K562 (cell line): ENCODE measurements at regions not wholly inside any gene's neighbourhood (a gene's known extent, or its start where the extent isn't known, plus 50 kb on each side); places are given as distances from the start of the nearest gene placed in this dataset.

Experiments
- ATAC-seq: fragments of 200-7000 bp; cut with Tn5 transposase; 3 replicates; pipeline ENCODE4 v1.9.1; 2020; ENCODE audit warnings: moderate library complexity
- BruUV-seq: library from RNA; stranded (reverse); fragments of 400-500 nt; replicated peaks from 2 replicates; lab custom pipeline; 2021; lab: Mats Ljungman, UMichigan
- CTCF ChIA-PET: fragments of 300-600 bp; formaldehyde crosslinking; extraction: SDS; loops from one replicate; lab custom pipeline; 2021; ENCODE audit warnings: low intra/inter-chr PET ratio; lab: Yijun Ruan, JAX
- POLR2A ChIA-PET: fragments of 300-600, 350-650 bp; sonication (Branson Sonifier 250); formaldehyde crosslinking; extraction: SDS; loops from one replicate; lab custom pipeline; 2021; ENCODE audit warnings: antibody characterized with exemption, inconsistent platforms; lab: Yijun Ruan, JAX
- DNase-seq, 4 experiments: peaks; one replicate each; pipeline versions ENCODE4 v3.0.0 to v3.0.0-alpha.2; 2011 to 2018; ENCODE audit warnings: low spot score in 3 of 4, mixed read lengths in 3 of 4; ENCODE audit errors: extremely low read depth in 1 of 4
- FAIRE-seq: peaks from 2 replicates; lab custom pipeline; 2011; peaks lifted over from hg19 to GRCh38; lab: Jason Lieb, UNC
- H2AFZ ChIP-seq: 2 replicates; pipeline ENCODE4 v1.6.0; 2011; ENCODE audit warnings: low read depth, low read length, control low read depth, inconsistent platforms
- H3K27ac ChIP-seq: fragments of 200-600 bp; 3 replicates; pipeline ENCODE4 v1.8.0; 2011; ENCODE audit warnings: low read depth, mild to moderate bottlenecking, control low read depth, inconsistent platforms, low read length, moderate library complexity, mixed read lengths; ENCODE audit errors: extremely low read depth
- H3K27me3 ChIP-seq, 2 experiments: fragments of 300-600 bp in 1 of 2; 2 replicates in 1 of 2; 3 replicates in 1 of 2; pipeline versions ENCODE4 v1.6.0 to v1.8.0; 2011; ENCODE audit warnings: inconsistent platforms in 2 of 2, low read length in 2 of 2, mild to moderate bottlenecking in 1 of 2, mixed read lengths in 1 of 2, moderate library complexity in 1 of 2; ENCODE audit not compliant: control insufficient read depth in 2 of 2, insufficient read depth in 2 of 2
- H3K36me3 ChIP-seq: fragments of 300-600 bp; 3 replicates; pipeline ENCODE4 v1.8.0; 2011; ENCODE audit warnings: mild to moderate bottlenecking, low read length, inconsistent platforms; ENCODE audit not compliant: control insufficient read depth, insufficient read depth
- H3K4me1 ChIP-seq, 2 experiments: fragments of 200-600 bp in 1 of 2; replicated peaks in 1 of 2; 2 replicates in 1 of 2; 3 replicates in 1 of 2; pipeline versions ENCODE4 v1.5.1 to v1.8.0; 2011; ENCODE audit warnings: inconsistent platforms in 2 of 2, low read length in 2 of 2, mild to moderate bottlenecking in 1 of 2, mixed read lengths in 1 of 2, moderate library complexity in 1 of 2; ENCODE audit not compliant: control insufficient read depth in 2 of 2, insufficient read depth in 2 of 2
- H3K4me2 ChIP-seq: 2 replicates; pipeline ENCODE4 v1.6.1; 2011; ENCODE audit warnings: low read length, control low read depth, inconsistent platforms, mixed read lengths; ENCODE audit not compliant: insufficient read depth
- H3K4me3 ChIP-seq: fragments of 200-600 bp; sonication (generic), shearing (Covaris generic); 2 replicates; pipeline ENCODE4 v1.5.1; 2016; ENCODE audit warnings: control low read depth, inconsistent platforms
- H3K79me2 ChIP-seq: fragments of 200-600 bp; 3 replicates; pipeline ENCODE4 v1.8.0; 2011; ENCODE audit warnings: low read length, inconsistent platforms; ENCODE audit not compliant: control insufficient read depth, insufficient read depth
- H3K9ac ChIP-seq, 2 experiments: 2 replicates each; pipeline versions ENCODE4 v1.6.0 to v1.6.1; 2011; ENCODE audit warnings: low read depth in 2 of 2, low read length in 2 of 2, control low read depth in 1 of 2, inconsistent platforms in 1 of 2, mild to moderate bottlenecking in 1 of 2, mixed read lengths in 1 of 2; ENCODE audit not compliant: insufficient read depth in 1 of 2
- H3K9me1 ChIP-seq: one replicate; pipeline ENCODE4 v1.6.0; 2011; ENCODE audit warnings: inconsistent platforms, mild to moderate bottlenecking, low read length, moderate library complexity; ENCODE audit not compliant: control insufficient read depth, insufficient read depth
- H3K9me3 ChIP-seq: replicated peaks from 2 replicates; pipeline ENCODE4 v1.5.1; 2011; ENCODE audit warnings: low read depth, low read length, inconsistent platforms; ENCODE audit not compliant: control insufficient read depth, insufficient read depth
- H4K20me1 ChIP-seq: replicated peaks from 2 replicates; pipeline ENCODE4 v1.6.1; 2011; ENCODE audit warnings: low read length, inconsistent platforms, mixed read lengths; ENCODE audit not compliant: control insufficient read depth, insufficient read depth
- ARHGAP35 ChIP-seq: fragments of 450-650 bp; IDR thresholded peaks from 2 replicates; pipeline ENCODE4 v1.6.1; 2018; ENCODE audit not compliant: partially characterized antibody
- CHD2 ChIP-seq: IDR thresholded peaks from 2 replicates; pipeline ENCODE4 v1.6.1; 2011; ENCODE audit warnings: low read depth, low read length
- DMBX1 ChIP-seq: fragments of 250-450 bp; sonication (Bioruptor Pico); IDR thresholded peaks from 2 replicates; pipeline ENCODE4 v1.8.0; 2022; ENCODE audit warnings: inconsistent platforms, mild to moderate bottlenecking, moderate library complexity, borderline replicate concordance
- ESRRB ChIP-seq: fragments of 250-450 bp; sonication (Bioruptor Pico); IDR thresholded peaks from 2 replicates; pipeline ENCODE4 v1.5.0; 2020; ENCODE audit warnings: mild to moderate bottlenecking, moderate library complexity, borderline replicate concordance
- ETV1 ChIP-seq: fragments of 450-650 bp; conservative IDR thresholded peaks from 2 replicates; pipeline ENCODE4 v1.6.1; 2016; ENCODE audit warnings: missing genetic modification characterization, control low read depth, low read depth, missing compliant biosample characterization
- HDAC2 ChIP-seq: fragments of 450-650 bp; IDR thresholded peaks from 2 replicates; pipeline ENCODE4 v1.6.1; 2016; ENCODE audit warnings: mild to moderate bottlenecking
- KDM1A ChIP-seq, 2 experiments: fragments of 450-650 bp; IDR thresholded peaks; 2 replicates each; pipeline ENCODE4 v1.6.1; 2016; ENCODE audit warnings: mild to moderate bottlenecking in 2 of 2
- NCOA1 ChIP-seq: fragments of 450-650 bp; IDR thresholded peaks from 2 replicates; pipeline ENCODE4 v1.6.1; 2016; ENCODE audit warnings: low read depth
- PHF21A ChIP-seq: fragments of 450-650 bp; IDR thresholded peaks from 2 replicates; pipeline ENCODE4 v1.6.1; 2017; ENCODE audit warnings: low read depth, borderline replicate concordance
- SPI1 ChIP-seq: IDR thresholded peaks from 2 replicates; pipeline ENCODE4 v1.6.1; 2011; ENCODE audit warnings: low read depth, low read length, control low read depth, borderline replicate concordance
- SRF ChIP-seq, 2 experiments: fragments of 250-450, 450-650 bp in 1 of 2; sonication (Bioruptor Pico) in 1 of 2; sonication (generic) in 1 of 2; formaldehyde crosslinking; IDR thresholded peaks; 2 replicates each; pipeline versions ENCODE4 v1.5.0 to v1.5.1; 2020 to 2022; ENCODE audit warnings: mild to moderate bottlenecking in 1 of 2, missing genetic modification reagents in 1 of 2
- SRSF9 ChIP-seq: fragments of 200-400 bp; formaldehyde crosslinking; IDR thresholded peaks from 2 replicates; pipeline ENCODE4 v1.6.1; 2017; ENCODE audit warnings: low read depth, low read length, borderline replicate concordance
- TCF3 ChIP-seq: sonication (generic); formaldehyde crosslinking; IDR thresholded peaks from 2 replicates; pipeline ENCODE4 v1.4.0; 2020; ENCODE audit warnings: mild to moderate bottlenecking, missing genetic modification reagents
- ZNF696 ChIP-seq: fragments of 250-450 bp; sonication (Bioruptor Pico); conservative IDR thresholded peaks from 2 replicates; pipeline ENCODE4 v1.4.0; 2020; ENCODE audit warnings: mild to moderate bottlenecking, moderate library complexity
- ZNF830 ChIP-seq: fragments of 250-450 bp; sonication (Bioruptor Pico); IDR thresholded peaks from 2 replicates; pipeline ENCODE4 v1.5.0; 2021; ENCODE audit warnings: mild to moderate bottlenecking
- ZSCAN29 ChIP-seq: fragments of 450-650 bp; IDR thresholded peaks from 2 replicates; pipeline ENCODE4 v1.6.1; 2017
- WGBS: fragments of 100-300 bp; shearing (Covaris generic); methylation state at CpG from one replicate; pipeline ENCODE4 v1.1.6; 2016; ENCODE audit warnings: low coverage, mixed read lengths; ENCODE audit not compliant: insufficient coverage; ENCODE audit errors: missing lambda C conversion rate; 5-methylcytosine and 5-hydroxymethylcytosine counted together
- in situ Hi-C: fragments of 300-500 bp; cut with MboI; formaldehyde crosslinking; loops from 4 replicates; pipeline ENCODE4 v1.15.0; 2018; ENCODE audit warnings: inconsistent platforms, mixed read lengths
- intact Hi-C: fragments of 100-400 bp; cut with micrococcal nuclease; formaldehyde crosslinking; loops from 2 replicates; pipeline ENCODE4 v1.14.2; 2022
- TF ChIP-seq, protein P1 (sequence below): sonication (generic); formaldehyde crosslinking; IDR thresholded peaks from 2 replicates; pipeline ENCODE4 v1.8.1; 2022; ENCODE audit warnings: missing genetic modification reagents

DNA sequence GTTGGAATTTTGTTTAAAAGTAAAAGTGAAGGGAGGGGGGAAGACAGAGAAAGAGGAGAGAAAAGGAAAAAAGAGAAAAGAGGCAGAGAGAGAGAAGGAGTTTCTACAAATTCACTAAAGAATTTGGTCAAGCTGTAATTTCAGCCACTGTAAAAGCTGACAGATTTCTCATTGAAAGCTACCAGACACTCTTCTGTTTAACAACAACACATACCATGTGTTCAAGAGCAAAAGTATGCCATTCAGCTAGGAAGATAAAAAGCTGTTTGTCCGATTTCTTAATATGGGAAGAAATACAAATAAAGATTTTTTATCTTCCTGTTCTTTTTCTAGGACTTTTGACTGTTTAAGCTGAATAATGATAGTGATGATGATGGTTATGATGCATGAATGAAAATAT lies 204.8 kb upstream of the RSPO3 start (continued):
- TF ChIP-seq ARHGAP35: no peak
- no peak for TF ChIP-seq ZNF830 (CRISPR knock-in tag)
- TF ChIP-seq ESRRB: no peak
- TF ChIP-seq ZSCAN29: no peak
- TF ChIP-seq DMBX1 (CRISPR knock-in tag): no peak
- no peak for TF ChIP-seq ETV1 (tag)
- TF ChIP-seq KDM1A (IDR thresholded peaks at IDR 0.05): no peak
- no peak for TF ChIP-seq SPI1

DNA sequence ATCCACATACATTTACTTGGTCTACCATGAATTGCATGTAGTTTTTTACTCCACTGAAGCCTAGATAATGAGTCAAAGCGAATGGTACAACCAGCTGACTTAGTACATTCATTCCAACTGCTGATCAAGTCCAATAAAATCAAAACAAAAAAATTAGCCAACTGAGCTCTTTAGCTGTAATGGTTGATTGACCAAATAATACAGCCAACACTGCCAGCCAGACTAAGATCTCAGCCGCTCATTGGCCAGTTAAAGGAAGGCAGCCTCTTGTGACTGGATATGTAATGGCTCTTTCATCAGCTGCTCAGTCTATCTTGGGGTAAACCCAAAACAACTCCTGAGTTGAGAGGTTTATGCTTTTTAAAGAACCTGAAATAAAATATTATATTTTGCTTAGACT lies 204.3 kb upstream of the RSPO3 start:
- BruUV-seq: no TSS peak
- ChIA-PET POLR2A (no interaction called here), CTCF (no interaction called here)
- FAIRE-seq: no peak
- WGBS: 3% methylated on average over 2 of the region's 2 CpGs
- Histone ChIP-seq H2AFZ (no peak overlapping the region), H3K79me2 (no peaks in the 10 kb centered on the region), H3K4me2 (no peak overlapping the region), H3K4me1 (no peaks in the 10 kb centered on the region), H3K27me3 (no peaks in the 10 kb centered on the region), H3K4me3 (no peak overlapping the region), H4K20me1 (no peaks in the 10 kb centered on the region), H3K36me3 (no peaks in the 10 kb centered on the region), H3K9me3 (no peaks in the 10 kb centered on the region), H3K9me1 (no peaks in the 10 kb centered on the region), H3K9ac (no peak overlapping the region), H3K27ac (no peak overlapping the region)
- intact Hi-C loops (no loop called here), in situ Hi-C loops (no loop called here)
- ATAC-seq: no peak
- no peak for DNase-seq
- TF ChIP-seq PHF21A (no peak), TCF3 (CRISPR knock-in tag) (no peak), NCOA1 (no peak), SRSF9 (no peak), SRF (CRISPR knock-in tag; IDR thresholded peaks at IDR 0.05) (no peak), CHD2 (no peak), ZNF696 (CRISPR knock-in tag) (no peak), HDAC2 (no peak)
- TF ChIP-seq, protein P1, sequence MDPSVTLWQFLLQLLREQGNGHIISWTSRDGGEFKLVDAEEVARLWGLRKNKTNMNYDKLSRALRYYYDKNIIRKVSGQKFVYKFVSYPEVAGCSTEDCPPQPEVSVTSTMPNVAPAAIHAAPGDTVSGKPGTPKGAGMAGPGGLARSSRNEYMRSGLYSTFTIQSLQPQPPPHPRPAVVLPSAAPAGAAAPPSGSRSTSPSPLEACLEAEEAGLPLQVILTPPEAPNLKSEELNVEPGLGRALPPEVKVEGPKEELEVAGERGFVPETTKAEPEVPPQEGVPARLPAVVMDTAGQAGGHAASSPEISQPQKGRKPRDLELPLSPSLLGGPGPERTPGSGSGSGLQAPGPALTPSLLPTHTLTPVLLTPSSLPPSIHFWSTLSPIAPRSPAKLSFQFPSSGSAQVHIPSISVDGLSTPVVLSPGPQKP (CRISPR knock-in tag): no peak
